ENCODE measurements at regions not wholly inside any gene's neighbourhood (a gene's known extent, or its start where the extent isn't known, plus 50 kb on each side); places are given as distances from the start of the nearest gene placed in this dataset.
A peak's percentile ranks its signal among the peaks of the same experiment; 100 is the strongest.
"Not testable (repeated sequence)": the region's sequence is repeated elsewhere in the genome, so short reads cannot be mapped to it uniquely, and the experiment has no call there.

- H3K36me3 ChIP-seq (ENCODE audit: low read depth, missing control alignments); H3K27me3 ChIP-seq; H3K4me1 ChIP-seq; DNase-seq; H3K4me3 ChIP-seq; H3K27ac ChIP-seq; intact Hi-C loops (cut with DNase I; ENCODE audit: low total_unique reads); H3K9me3 ChIP-seq: not testable (repeated sequence)
- 80 to 82% methylated on average over 5 of the region's 5 CpGs for WGBS, 2 donors
These were observed 127.0 kb upstream of the NBPF11 start for GRCh38 chr1:148279002-148279542.

GRCh38 chr1:148277865-148278279, 125.8 kb upstream of the NBPF11 start:
- WGBS, 2 donors, result 66 to 81% methylated on average over 2 of the region's 2 CpGs
- intact Hi-C loops (cut with DNase I; ENCODE audit: low total_unique reads); H3K4me1 ChIP-seq; DNase-seq; H3K27me3 ChIP-seq; H3K4me3 ChIP-seq; H3K36me3 ChIP-seq (ENCODE audit: low read depth, missing control alignments); H3K27ac ChIP-seq; H3K9me3 ChIP-seq: not testable (repeated sequence)

GRCh38 chr1:148267066-148267465, 115.0 kb upstream of the NBPF11 start:
- H3K4me3 ChIP-seq; intact Hi-C loops (cut with DNase I; ENCODE audit: low total_unique reads); H3K27ac ChIP-seq; DNase-seq; H3K9me3 ChIP-seq; H3K36me3 ChIP-seq (ENCODE audit: low read depth, missing control alignments); H3K4me1 ChIP-seq; H3K27me3 ChIP-seq: not testable (repeated sequence)
- 72 to 73% methylated on average over 2 of the region's 2 CpGs for WGBS, 2 donors

- H3K4me3 ChIP-seq, result peak overlapping the region in 1 of 2 donors; percentile 51
- DNase-seq, result peak; percentile 22
- TF ChIP-seq POLR2A (IDR thresholded peaks at IDR 0.05) (no peak), CTCF (IDR thresholded peaks at IDR 0.05) (no peak)
- 24 to 33% methylated on average over 29 of the region's 29 CpGs for WGBS, 2 donors
- no peak overlapping the region for H3K27ac ChIP-seq
- intact Hi-C loops (cut with DNase I; ENCODE audit: low total_unique reads), result no loop called here
- no peaks in the 10 kb centered on the region for H3K9me3 ChIP-seq
- no peaks in the 10 kb centered on the region for H3K27me3 ChIP-seq
- H3K4me1 ChIP-seq, result no peaks in the 10 kb centered on the region
- no peaks in the 10 kb centered on the region for H3K36me3 ChIP-seq (ENCODE audit: low read depth, missing control alignments)
These were observed 112.5 kb upstream of the NBPF11 start for GRCh38 chr1:148264374-148265276.

GRCh38 chr1:148263906-148264255, 111.8 kb upstream of the NBPF11 start:
- Histone ChIP-seq H3K4me3 (peak overlapping the region; percentile 51 to 59), H3K4me1 (no peaks in the 10 kb centered on the region), H3K36me3 (ENCODE audit: low read depth, missing control alignments) (no peaks in the 10 kb centered on the region), H3K27ac (peak overlapping the region; percentile 64 to 75), H3K9me3 (no peaks in the 10 kb centered on the region), H3K27me3 (no peaks in the 10 kb centered on the region)
- WGBS, 2 donors, result 5 to 10% methylated on average over 17 of the region's 17 CpGs
- DNase-seq, result peak; percentile 18
- TF ChIP-seq CTCF (IDR thresholded peaks at IDR 0.05), result no peak
- no peak for TF ChIP-seq POLR2A (IDR thresholded peaks at IDR 0.05)
- intact Hi-C loops (cut with DNase I; ENCODE audit: low total_unique reads), result no loop called here

- Histone ChIP-seq H3K4me3 (peak overlapping the region; percentile 51 to 59), H3K27me3 (no peaks in the 10 kb centered on the region), H3K36me3 (ENCODE audit: low read depth, missing control alignments) (no peaks in the 10 kb centered on the region), H3K9me3 (no peaks in the 10 kb centered on the region), H3K4me1 (no peaks in the 10 kb centered on the region), H3K27ac (peak overlapping the region; percentile 64 to 75)
- TF ChIP-seq CTCF (IDR thresholded peaks at IDR 0.05), result no peak
- TF ChIP-seq POLR2A (IDR thresholded peaks at IDR 0.05), result no peak
- intact Hi-C loops (cut with DNase I; ENCODE audit: low total_unique reads), result no loop called here
- DNase-seq, result peak; percentile 85
- 1% methylated on average over 43 of the region's 43 CpGs for whole genome bisulfite sequencing, 2 donors
These were observed 111.2 kb upstream of the NBPF11 start for GRCh38 chr1:148263128-148263905.

- H3K27me3 ChIP-seq, DNase-seq: not testable (repeated sequence)
- WGBS, 2 donors, result 74 to 75% methylated on average over 3 of the region's 3 CpGs
These were observed 109.6 kb upstream of the NBPF11 start for GRCh38 chr1:148261684-148262083.

GRCh38 chr1:148257886-148258285, 105.8 kb upstream of the NBPF11 start:
- H3K27ac ChIP-seq; H3K4me1 ChIP-seq; DNase-seq; intact Hi-C loops (cut with DNase I; ENCODE audit: low total_unique reads); H3K9me3 ChIP-seq; H3K27me3 ChIP-seq; H3K4me3 ChIP-seq; H3K36me3 ChIP-seq (ENCODE audit: low read depth, missing control alignments): not testable (repeated sequence)
- 82 to 85% methylated on average over 4 of the region's 4 CpGs for WGBS, 2 donors

More at GRCh38 chr1:148261684-148262083, 109.6 kb upstream of the NBPF11 start:
- intact Hi-C loops (cut with DNase I; ENCODE audit: low total_unique reads); H3K27ac ChIP-seq; H3K9me3 ChIP-seq; H3K36me3 ChIP-seq (ENCODE audit: low read depth, missing control alignments); H3K4me3 ChIP-seq; H3K4me1 ChIP-seq: not testable (repeated sequence)

Data from testis (tissue), 2 donors.